ENCODE measurements at regions not wholly inside any gene's neighbourhood (a gene's known extent, or its start where the extent isn't known, plus 50 kb on each side); places are given as distances from the start of the nearest gene placed in this dataset.

DNA sequence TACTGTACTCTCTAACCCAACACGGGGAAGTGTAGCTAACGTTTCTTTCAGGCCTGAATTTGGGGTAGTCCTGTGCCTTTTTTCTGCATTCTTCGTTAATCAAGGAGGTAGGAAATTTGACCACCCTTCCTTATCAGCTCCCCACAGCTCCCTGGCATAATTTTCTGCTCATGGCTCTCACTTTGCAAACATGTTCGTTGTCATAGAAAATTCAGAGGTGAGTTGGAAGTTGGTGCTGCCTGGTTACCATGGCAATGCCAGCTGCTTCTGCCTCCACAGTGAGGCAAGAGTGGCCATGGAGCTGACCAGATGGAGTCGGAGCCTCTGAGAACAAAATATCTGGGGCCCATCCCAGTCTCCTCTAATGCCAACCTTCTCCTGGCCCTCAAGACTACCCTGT is 116.6 kb upstream of the BOD1 start:
- Histone ChIP-seq H3K9me3 (ENCODE audit: severe bottlenecking) (no peaks in the 10 kb centered on the region), H3K4me3 (ENCODE audit: low read depth, low read length) (no peak overlapping the region), H3K27ac (no peak overlapping the region), H3K27me3 (ENCODE audit: insufficient read depth, low read depth, severe bottlenecking) (no peaks in the 10 kb centered on the region), H3K36me3 (no peaks in the 10 kb centered on the region)
- TF ChIP-seq CTCF (IDR thresholded peaks at IDR 0.05; ENCODE audit: low read depth, low read length) = no peak
- no peak for DNase-seq

- no peak overlapping the region for H3K4me3 ChIP-seq (ENCODE audit: low read depth, low read length)
- H3K36me3 ChIP-seq = no peaks in the 10 kb centered on the region
- H3K9me3 ChIP-seq (ENCODE audit: severe bottlenecking) = no peaks in the 10 kb centered on the region
- H3K27me3 ChIP-seq (ENCODE audit: insufficient read depth, low read depth, severe bottlenecking) = no peaks in the 10 kb centered on the region
- peak; percentile 45 for TF ChIP-seq CTCF (IDR thresholded peaks at IDR 0.05; ENCODE audit: low read depth, low read length)
- H3K27ac ChIP-seq = no peak overlapping the region
- peak; percentile 64 for DNase-seq
Measured at GRCh38 chr5:173733425-173733824, 117.0 kb upstream of the BOD1 start.

- no peak overlapping the region for H3K4me3 ChIP-seq (ENCODE audit: low read depth, low read length)
Measured at GRCh38 chr5:173733831-173734501, 117.5 kb upstream of the BOD1 start.

GRCh38 chr5:173734716-173735115 is 118.3 kb upstream of the BOD1 start:
- H3K27me3 ChIP-seq (ENCODE audit: insufficient read depth, low read depth, severe bottlenecking) = no peaks in the 10 kb centered on the region
- no peak overlapping the region for H3K4me3 ChIP-seq (ENCODE audit: low read depth, low read length)
- no peak overlapping the region for H3K27ac ChIP-seq
- no peak for DNase-seq
- TF ChIP-seq CTCF (IDR thresholded peaks at IDR 0.05; ENCODE audit: low read depth, low read length) = no peak
- H3K9me3 ChIP-seq (ENCODE audit: severe bottlenecking) = no peaks in the 10 kb centered on the region
- H3K36me3 ChIP-seq = no peaks in the 10 kb centered on the region

More at GRCh38 chr5:173733831-173734501, 117.5 kb upstream of the BOD1 start:
- H3K27me3 ChIP-seq (ENCODE audit: insufficient read depth, low read depth, severe bottlenecking) = no peaks in the 10 kb centered on the region
- no peak overlapping the region for H3K27ac ChIP-seq
- DNase-seq = no peak
- H3K36me3 ChIP-seq = no peaks in the 10 kb centered on the region
- no peak for TF ChIP-seq CTCF (IDR thresholded peaks at IDR 0.05; ENCODE audit: low read depth, low read length)
- no peaks in the 10 kb centered on the region for H3K9me3 ChIP-seq (ENCODE audit: severe bottlenecking)

DNA sequence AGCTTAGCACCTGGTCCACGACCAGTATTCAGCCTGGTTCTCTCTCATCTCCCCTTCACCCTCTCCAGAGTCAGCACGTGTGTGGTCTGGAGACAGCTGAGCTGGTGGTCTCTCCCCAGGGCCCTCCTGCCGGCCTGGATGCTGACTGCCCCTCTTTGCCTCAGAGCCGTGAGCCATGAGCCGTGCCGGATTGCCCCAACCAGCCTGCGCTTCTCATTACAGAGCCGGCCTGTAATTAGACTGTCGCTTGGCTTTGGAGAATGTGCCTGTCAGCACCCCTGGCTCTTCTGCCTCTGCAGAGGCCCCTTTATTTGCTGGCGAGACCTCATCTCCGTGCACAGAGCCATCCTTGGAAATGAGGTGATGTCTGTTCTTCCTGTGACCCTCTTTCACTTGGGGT is 118.7 kb upstream of the BOD1 start:
- DNase-seq = no peak
- H3K9me3 ChIP-seq (ENCODE audit: severe bottlenecking) = no peaks in the 10 kb centered on the region
- H3K27me3 ChIP-seq (ENCODE audit: insufficient read depth, low read depth, severe bottlenecking) = no peaks in the 10 kb centered on the region
- TF ChIP-seq CTCF (IDR thresholded peaks at IDR 0.05; ENCODE audit: low read depth, low read length) = no peak
- H3K36me3 ChIP-seq = no peaks in the 10 kb centered on the region
- H3K4me3 ChIP-seq (ENCODE audit: low read depth, low read length) = no peak overlapping the region
- no peak overlapping the region for H3K27ac ChIP-seq

- H3K36me3 ChIP-seq = no peaks in the 10 kb centered on the region
- no peaks in the 10 kb centered on the region for H3K9me3 ChIP-seq (ENCODE audit: severe bottlenecking)
- no peak for DNase-seq
- no peak for TF ChIP-seq CTCF (IDR thresholded peaks at IDR 0.05; ENCODE audit: low read depth, low read length)
- no peaks in the 10 kb centered on the region for H3K27me3 ChIP-seq (ENCODE audit: insufficient read depth, low read depth, severe bottlenecking)
- no peak overlapping the region for H3K4me3 ChIP-seq (ENCODE audit: low read depth, low read length)
- H3K27ac ChIP-seq = no peak overlapping the region
Measured at GRCh38 chr5:173735691-173736090, 119.2 kb upstream of the BOD1 start.

Data from WERI-Rb-1 (cell line).